GM06990 (cell line): ENCODE measurements at regions not wholly inside any gene's neighbourhood (a gene's known extent, or its start where the extent isn't known, plus 50 kb on each side); places are given as distances from the start of the nearest gene placed in this dataset.

Source experiments
- DNase-seq: peaks from one replicate; pipeline ENCODE4 v3.0.0-alpha.2; 2011; ENCODE audit not compliant: insufficient read length; ENCODE audit errors: extremely low read depth
- H3K27me3 ChIP-seq: replicated peaks from 2 replicates; pipeline ENCODE4 v1.6.0; 2011; ENCODE audit warnings: low read length; ENCODE audit not compliant: control insufficient read depth, insufficient read depth
- H3K36me3 ChIP-seq: 2 replicates; pipeline ENCODE4 v1.5.1; 2011; ENCODE audit warnings: low read length; ENCODE audit not compliant: control insufficient read depth, insufficient read depth
- H3K4me3 ChIP-seq: replicated peaks from 2 replicates; pipeline ENCODE4 v1.5.1; 2011; ENCODE audit warnings: low read depth, mild to moderate bottlenecking, control low read depth, low read length
- CTCF ChIP-seq: IDR thresholded peaks from 2 replicates; pipeline ENCODE4 v1.5.1; 2011; ENCODE audit warnings: low read length, control low read depth, mild to moderate bottlenecking, inconsistent platforms; ENCODE audit not compliant: insufficient read depth, poor library complexity, severe bottlenecking

GRCh38 chr2:52386433-52387030, 1354.6 kb upstream of the NRXN1 start:
- H3K27me3 ChIP-seq, result no peaks in the 10 kb centered on the region
- DNase-seq, result no peak
- no peaks in the 10 kb centered on the region for H3K36me3 ChIP-seq
- TF ChIP-seq CTCF, result no peak
- no peak overlapping the region for H3K4me3 ChIP-seq

GRCh38 chr2:52383541-52383940, 1351.6 kb upstream of the NRXN1 start:
- no peaks in the 10 kb centered on the region for H3K36me3 ChIP-seq
- DNase-seq, result no peak
- no peaks in the 10 kb centered on the region for H3K27me3 ChIP-seq
- no peak for TF ChIP-seq CTCF
- no peak overlapping the region for H3K4me3 ChIP-seq

- no peak for TF ChIP-seq CTCF
- Histone ChIP-seq H3K4me3 (no peak overlapping the region), H3K36me3 (no peaks in the 10 kb centered on the region), H3K27me3 (no peaks in the 10 kb centered on the region)
- DNase-seq, result no peak
Observed at GRCh38 chr2:52369178-52369577, 1337.2 kb upstream of the NRXN1 start.

GRCh38 chr2:52368141-52368540, 1336.2 kb upstream of the NRXN1 start:
- no peak for TF ChIP-seq CTCF
- Histone ChIP-seq H3K4me3 (no peak overlapping the region), H3K36me3 (no peaks in the 10 kb centered on the region), H3K27me3 (no peaks in the 10 kb centered on the region)
- DNase-seq, result no peak

- TF ChIP-seq CTCF, result no peak
- H3K4me3 ChIP-seq, result no peak overlapping the region
- H3K36me3 ChIP-seq, result no peaks in the 10 kb centered on the region
- DNase-seq, result no peak
- H3K27me3 ChIP-seq, result no peaks in the 10 kb centered on the region
Observed at GRCh38 chr2:52365946-52366345, 1334.0 kb upstream of the NRXN1 start.

GRCh38 chr2:52356556-52356955, 1324.6 kb upstream of the NRXN1 start:
- Histone ChIP-seq H3K36me3 (no peaks in the 10 kb centered on the region), H3K27me3 (no peaks in the 10 kb centered on the region), H3K4me3 (no peak overlapping the region)
- TF ChIP-seq CTCF, result no peak
- no peak for DNase-seq
